ENCODE measurements at regions not wholly inside any gene's neighbourhood (a gene's known extent, or its start where the extent isn't known, plus 50 kb on each side); places are given as distances from the start of the nearest gene placed in this dataset.

DNA sequence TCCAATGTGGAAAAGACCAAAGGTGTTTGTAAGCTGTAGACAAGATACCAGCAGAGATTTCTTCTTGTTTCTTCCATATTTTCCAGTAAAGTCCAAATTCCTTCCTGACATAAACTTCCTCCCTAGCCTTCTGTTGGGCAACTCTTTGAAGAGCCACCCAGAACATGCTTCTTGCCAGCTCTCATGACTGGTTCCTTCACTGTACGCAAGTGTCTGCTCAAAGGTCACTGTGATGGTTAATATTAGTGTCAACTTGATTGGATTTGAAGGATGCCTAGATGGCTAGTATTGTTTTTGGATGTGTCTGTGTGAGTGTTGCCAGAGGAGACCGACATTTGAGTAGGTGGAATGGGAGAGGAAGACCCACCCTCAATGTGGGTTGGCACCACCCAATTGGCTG lies 416.6 kb upstream of the RUNX1 start:
- Mint-ChIP-seq H3K36me3 (ENCODE audit: insufficient read depth in 1 of 3, low read depth in 3 of 3) (peaks cover 5 to 37% (median 20%) of the 10 kb centered on the region in 3 experiments), H3K27ac (no peak overlapping the region), H3K9me3 (peaks cover 14 to 34% of the 10 kb centered on the region in 2 experiments), H3K4me1 (peaks cover 22 to 28% of the 10 kb centered on the region in 2 experiments), H3K27me3 (ENCODE audit: low read depth) (peaks cover 4% of the 10 kb centered on the region; the same call in 1 of the 2 replicates), H3K4me3 (no peak overlapping the region)
- H3K9ac ChIP-seq (ENCODE audit: extremely low read depth, insufficient read length, low read length), result no peak overlapping the region
- no peak overlapping the region for H3K18ac ChIP-seq (ENCODE audit: insufficient read length, low read depth, low read length)
- H4K20me1 ChIP-seq (ENCODE audit: control insufficient read depth, insufficient read depth, insufficient read length), result no peaks in the 10 kb centered on the region
- no peak overlapping the region for H3K23ac ChIP-seq (ENCODE audit: insufficient read length, low read depth, low read length)
- H3K14ac ChIP-seq (ENCODE audit: insufficient read depth, low read length), result no peak overlapping the region
- H2BK20ac ChIP-seq (ENCODE audit: low read depth, low read length, poor library complexity, severe bottlenecking), result no peak overlapping the region
- no peaks in the 10 kb centered on the region for H3K79me1 ChIP-seq (ENCODE audit: insufficient read depth, low read depth, low read length, poor library complexity, severe bottlenecking)
- no peaks in the 10 kb centered on the region for H3K23me2 ChIP-seq (ENCODE audit: insufficient read length, low read depth, low read length, poor library complexity, severe bottlenecking)
- no peaks in the 10 kb centered on the region for H3K27me3 ChIP-seq (ENCODE audit: insufficient read depth, low read length)
- no peak overlapping the region for H2AK5ac ChIP-seq (ENCODE audit: insufficient read length, low read length)
- H4K5ac ChIP-seq (ENCODE audit: insufficient read length, low read depth, low read length), result no peak overlapping the region
- H2BK15ac ChIP-seq (ENCODE audit: low read depth, low read length), result no peak overlapping the region
- H3K4me2 ChIP-seq (ENCODE audit: insufficient read depth, insufficient read length, low read length), result no peak overlapping the region
- DNase-seq, result no peak
- TF ChIP-seq, protein P1, sequence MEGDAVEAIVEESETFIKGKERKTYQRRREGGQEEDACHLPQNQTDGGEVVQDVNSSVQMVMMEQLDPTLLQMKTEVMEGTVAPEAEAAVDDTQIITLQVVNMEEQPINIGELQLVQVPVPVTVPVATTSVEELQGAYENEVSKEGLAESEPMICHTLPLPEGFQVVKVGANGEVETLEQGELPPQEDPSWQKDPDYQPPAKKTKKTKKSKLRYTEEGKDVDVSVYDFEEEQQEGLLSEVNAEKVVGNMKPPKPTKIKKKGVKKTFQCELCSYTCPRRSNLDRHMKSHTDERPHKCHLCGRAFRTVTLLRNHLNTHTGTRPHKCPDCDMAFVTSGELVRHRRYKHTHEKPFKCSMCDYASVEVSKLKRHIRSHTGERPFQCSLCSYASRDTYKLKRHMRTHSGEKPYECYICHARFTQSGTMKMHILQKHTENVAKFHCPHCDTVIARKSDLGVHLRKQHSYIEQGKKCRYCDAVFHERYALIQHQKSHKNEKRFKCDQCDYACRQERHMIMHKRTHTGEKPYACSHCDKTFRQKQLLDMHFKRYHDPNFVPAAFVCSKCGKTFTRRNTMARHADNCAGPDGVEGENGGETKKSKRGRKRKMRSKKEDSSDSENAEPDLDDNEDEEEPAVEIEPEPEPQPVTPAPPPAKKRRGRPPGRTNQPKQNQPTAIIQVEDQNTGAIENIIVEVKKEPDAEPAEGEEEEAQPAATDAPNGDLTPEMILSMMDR (conservative IDR thresholded peaks at IDR 0.05), result no peak
- no peak overlapping the region for H2BK5ac ChIP-seq (ENCODE audit: insufficient read length, low read length)
- H4K91ac ChIP-seq (ENCODE audit: insufficient read length, low read depth, low read length), result no peak overlapping the region
- H3T11ph ChIP-seq (ENCODE audit: low read length), result no peak overlapping the region
- H3K4me1 ChIP-seq (ENCODE audit: insufficient read depth, low read length), result peaks cover 2% of the 10 kb centered on the region; the same call in 1 of the 2 replicates
- no peak overlapping the region for H3K56ac ChIP-seq (ENCODE audit: insufficient read length, low read depth, low read length)
- no peaks in the 10 kb centered on the region for H3K79me2 ChIP-seq (ENCODE audit: insufficient read depth, low read length)
- no peak overlapping the region for H3K27ac ChIP-seq (ENCODE audit: insufficient read length, low read depth, low read length)
- no peak overlapping the region for H2BK12ac ChIP-seq (ENCODE audit: insufficient read length, low read depth, low read length)
- no peaks in the 10 kb centered on the region for H3K9me3 ChIP-seq (ENCODE audit: control insufficient read depth, low read depth, low read length)
- no peak overlapping the region for H2AFZ ChIP-seq (ENCODE audit: low read length)
- WGBS (ENCODE audit: extremely low coverage, insufficient read length, low lambda C conversion rate), result no CpG with 5 or more reads among the region's 2 CpGs
- H2BK120ac ChIP-seq (ENCODE audit: low read depth, low read length, poor library complexity, severe bottlenecking), result no peak overlapping the region
- H4K8ac ChIP-seq (replicated peaks; ENCODE audit: insufficient read length, low read depth, low read length), result no peak overlapping the region
- H3K4ac ChIP-seq (ENCODE audit: low read depth, low read length), result no peak overlapping the region

All from H9 (cell line).